ENCODE measurements at regions not wholly inside any gene's neighbourhood (a gene's known extent, or its start where the extent isn't known, plus 50 kb on each side); places are given as distances from the start of the nearest gene placed in this dataset.

DNA sequence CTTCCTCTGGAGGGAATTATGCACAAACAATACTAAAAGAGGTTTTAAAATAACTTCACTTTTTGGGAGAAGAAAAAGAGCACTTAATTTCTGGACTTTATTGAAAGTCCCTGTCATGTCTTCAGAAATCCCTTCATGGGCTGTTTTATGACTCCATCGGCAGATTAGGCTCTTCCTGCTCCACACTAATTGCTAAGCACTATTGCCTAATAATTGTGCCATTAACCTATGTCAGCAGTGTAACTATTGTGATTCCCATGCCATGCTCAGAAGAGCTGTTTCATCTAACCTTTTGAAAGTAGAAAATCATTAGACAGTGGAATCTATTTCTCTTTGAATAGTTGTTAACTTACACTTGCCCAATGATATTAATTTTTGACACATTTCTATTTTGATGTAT is 489.3 kb upstream of the RUNX1 start:
- Histone ChIP-seq H4K5ac (ENCODE audit: insufficient read length, low read depth, low read length) (no peak overlapping the region), H2AK5ac (ENCODE audit: insufficient read length, low read length) (no peak overlapping the region), H4K20me1 (ENCODE audit: control insufficient read depth, insufficient read depth, insufficient read length) (no peaks in the 10 kb centered on the region), H3K27ac (ENCODE audit: insufficient read length, low read depth, low read length) (no peak overlapping the region), H2BK12ac (ENCODE audit: insufficient read length, low read depth, low read length) (no peak overlapping the region), H3K56ac (ENCODE audit: insufficient read length, low read depth, low read length) (no peak overlapping the region), H3K27me3 (ENCODE audit: insufficient read depth, low read length) (no peaks in the 10 kb centered on the region), H2BK5ac (ENCODE audit: insufficient read length, low read length) (no peak overlapping the region), H3K9me3 (ENCODE audit: control insufficient read depth, low read depth, low read length) (no peaks in the 10 kb centered on the region), H3K23me2 (ENCODE audit: insufficient read length, low read depth, low read length, poor library complexity, severe bottlenecking) (no peaks in the 10 kb centered on the region), H3T11ph (ENCODE audit: low read length) (no peak overlapping the region), H3K4ac (ENCODE audit: low read depth, low read length) (no peak overlapping the region), H3K23ac (ENCODE audit: insufficient read length, low read depth, low read length) (no peak overlapping the region), H3K14ac (ENCODE audit: insufficient read depth, low read length) (no peak overlapping the region), H2AFZ (ENCODE audit: low read length) (no peak overlapping the region), H2BK120ac (ENCODE audit: low read depth, low read length, poor library complexity, severe bottlenecking) (no peak overlapping the region), H2BK20ac (ENCODE audit: low read depth, low read length, poor library complexity, severe bottlenecking) (no peak overlapping the region), H4K91ac (ENCODE audit: insufficient read length, low read depth, low read length) (no peak overlapping the region), H3K18ac (ENCODE audit: insufficient read length, low read depth, low read length) (no peak overlapping the region), H3K9ac (ENCODE audit: extremely low read depth, insufficient read length, low read length) (no peak overlapping the region), H3K4me2 (ENCODE audit: insufficient read depth, insufficient read length, low read length) (no peak overlapping the region), H2BK15ac (ENCODE audit: low read depth, low read length) (no peak overlapping the region), H3K4me1 (ENCODE audit: insufficient read depth, low read length) (no peaks in the 10 kb centered on the region), H3K79me1 (ENCODE audit: insufficient read depth, low read depth, low read length, poor library complexity, severe bottlenecking) (no peaks in the 10 kb centered on the region), H3K79me2 (ENCODE audit: insufficient read depth, low read length) (no peaks in the 10 kb centered on the region), H4K8ac (replicated peaks; ENCODE audit: insufficient read length, low read depth, low read length) (no peak overlapping the region)
- WGBS (ENCODE audit: extremely low coverage, insufficient read length, low lambda C conversion rate): no CpG with 5 or more reads among the region's 1 CpG
- Mint-ChIP-seq H3K4me1 (peaks cover 4 to 7% of the 10 kb centered on the region in 2 experiments; a peak in 1 of 4 replicates), H3K36me3 (ENCODE audit: insufficient read depth in 1 of 3, low read depth in 3 of 3) (peaks cover 8 to 31% (median 12%) of the 10 kb centered on the region in 3 experiments), H3K27ac (no peak overlapping the region), H3K27me3 (ENCODE audit: low read depth) (no peaks in the 10 kb centered on the region), H3K9me3 (peaks cover 25 to 27% of the 10 kb centered on the region in 2 experiments), H3K4me3 (no peak overlapping the region)
- no peak for DNase-seq
- TF ChIP-seq, protein P1, sequence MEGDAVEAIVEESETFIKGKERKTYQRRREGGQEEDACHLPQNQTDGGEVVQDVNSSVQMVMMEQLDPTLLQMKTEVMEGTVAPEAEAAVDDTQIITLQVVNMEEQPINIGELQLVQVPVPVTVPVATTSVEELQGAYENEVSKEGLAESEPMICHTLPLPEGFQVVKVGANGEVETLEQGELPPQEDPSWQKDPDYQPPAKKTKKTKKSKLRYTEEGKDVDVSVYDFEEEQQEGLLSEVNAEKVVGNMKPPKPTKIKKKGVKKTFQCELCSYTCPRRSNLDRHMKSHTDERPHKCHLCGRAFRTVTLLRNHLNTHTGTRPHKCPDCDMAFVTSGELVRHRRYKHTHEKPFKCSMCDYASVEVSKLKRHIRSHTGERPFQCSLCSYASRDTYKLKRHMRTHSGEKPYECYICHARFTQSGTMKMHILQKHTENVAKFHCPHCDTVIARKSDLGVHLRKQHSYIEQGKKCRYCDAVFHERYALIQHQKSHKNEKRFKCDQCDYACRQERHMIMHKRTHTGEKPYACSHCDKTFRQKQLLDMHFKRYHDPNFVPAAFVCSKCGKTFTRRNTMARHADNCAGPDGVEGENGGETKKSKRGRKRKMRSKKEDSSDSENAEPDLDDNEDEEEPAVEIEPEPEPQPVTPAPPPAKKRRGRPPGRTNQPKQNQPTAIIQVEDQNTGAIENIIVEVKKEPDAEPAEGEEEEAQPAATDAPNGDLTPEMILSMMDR (conservative IDR thresholded peaks at IDR 0.05): no peak

Data from H9 (cell line).